GM12878 (cell line): ENCODE measurements at regions not wholly inside any gene's neighbourhood (a gene's known extent, or its start where the extent isn't known, plus 50 kb on each side); places are given as distances from the start of the nearest gene placed in this dataset.

Experiments used
- CHD4 ChIP-seq: fragments of 200-600 bp; sonication (generic); IDR thresholded peaks from 2 replicates; pipeline ENCODE4 v1.6.1; 2016; ENCODE audit warnings: mild to moderate bottlenecking
- DPF2 ChIP-seq: fragments of 450-650 bp; IDR thresholded peaks from 2 replicates; pipeline ENCODE4 v1.6.1; 2017; ENCODE audit warnings: mild to moderate bottlenecking
- PAX5 ChIP-seq: IDR thresholded peaks from 2 replicates; pipeline ENCODE4 v1.6.1; 2011; ENCODE audit warnings: low read depth, low read length, borderline replicate concordance
- POLR2A ChIP-seq: IDR thresholded peaks from 2 replicates; pipeline ENCODE4 v1.6.1; 2011; ENCODE audit warnings: low read depth, mild to moderate bottlenecking, low read length

DNA sequence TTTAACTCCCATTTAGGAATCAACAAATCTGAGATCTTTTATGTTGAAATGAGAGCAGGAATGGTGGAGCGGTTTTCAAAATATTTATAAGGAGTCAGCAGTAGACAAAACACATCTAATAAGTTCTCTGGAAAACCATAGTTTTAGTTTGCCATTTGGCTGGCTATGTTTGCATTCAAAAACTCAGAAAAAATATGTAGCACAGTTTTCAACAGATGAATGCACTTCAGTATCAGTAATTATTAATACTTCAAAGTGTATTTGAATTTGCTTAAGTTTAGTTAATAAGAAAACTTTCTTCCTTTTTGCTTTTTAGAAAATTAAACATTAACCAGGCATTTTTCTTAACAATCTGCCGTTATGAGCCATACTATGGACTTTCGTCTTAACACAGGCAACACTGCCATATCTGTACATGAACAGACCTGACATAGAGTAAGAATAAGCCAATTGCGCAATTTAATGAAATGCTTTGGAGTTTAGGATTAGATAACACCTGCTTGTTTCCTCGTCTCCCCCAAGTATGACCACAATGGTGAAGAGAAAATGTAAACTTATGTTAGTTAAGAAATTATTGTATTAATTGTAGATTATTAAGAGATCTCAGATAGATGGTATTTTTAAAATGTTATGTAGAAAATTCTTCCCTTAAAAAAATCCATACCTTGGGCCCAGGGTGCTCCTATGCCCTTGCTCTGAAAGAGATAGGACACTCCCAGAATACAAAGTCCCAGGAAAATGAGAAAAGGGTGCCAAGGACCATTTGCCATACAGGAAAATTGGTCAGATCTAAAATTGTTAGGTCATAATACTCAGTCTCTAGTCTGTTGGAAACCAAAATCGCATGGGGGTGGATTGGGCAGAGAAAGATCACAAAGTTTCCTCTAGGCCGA lies 552.3 kb upstream of the ARGLU1 start:
- TF ChIP-seq POLR2A (no peak), PAX5 (no peak), CHD4 (no peak), DPF2 (no peak)
